Keratinocyte (primary cell): ENCODE measurements at regions not wholly inside any gene's neighbourhood (a gene's known extent, or its start where the extent isn't known, plus 50 kb on each side); places are given as distances from the start of the nearest gene placed in this dataset.

Experiments
- CTCF ChIP-seq, 3 experiments: IDR thresholded peaks in 1 of 3; conservative IDR thresholded peaks in 1 of 3; optimal IDR thresholded peaks in 1 of 3; 2 replicates in 2 of 3; 3 replicates in 1 of 3; pipeline versions ENCODE3 to v1.5.1; 2011; ENCODE audit warnings: low read length in 3 of 3, mild to moderate bottlenecking in 3 of 3, moderate library complexity in 2 of 3, control low read depth in 1 of 3, inconsistent platforms in 1 of 3; ENCODE audit not compliant: insufficient read depth in 2 of 3; ENCODE audit errors: extremely low read depth in 1 of 3
- EZH2 ChIP-seq: IDR thresholded peaks from one replicate; pipeline ENCODE4 v1.6.1; 2012; ENCODE audit warnings: inconsistent platforms, mild to moderate bottlenecking, low read length, moderate library complexity

GRCh38 chr2:228827056-228827700 is 443.9 kb downstream of the PID1 start:
- no peak for TF ChIP-seq CTCF (optimal IDR thresholded peaks at IDR 0.05 in 1 of 3, IDR thresholded peaks at IDR 0.05 in 1 of 3, conservative IDR thresholded peaks at IDR 0.05 in 1 of 3; ENCODE audit: extremely low read depth in 1 of 3, insufficient read depth in 2 of 3, low read length in 3 of 3)
- TF ChIP-seq EZH2: no peak
